ENCODE measurements at regions not wholly inside any gene's neighbourhood (a gene's known extent, or its start where the extent isn't known, plus 50 kb on each side); places are given as distances from the start of the nearest gene placed in this dataset.
"Not testable (repeated sequence)": the region's sequence is repeated elsewhere in the genome, so short reads cannot be mapped to it uniquely, and the experiment has no call there.

DNA sequence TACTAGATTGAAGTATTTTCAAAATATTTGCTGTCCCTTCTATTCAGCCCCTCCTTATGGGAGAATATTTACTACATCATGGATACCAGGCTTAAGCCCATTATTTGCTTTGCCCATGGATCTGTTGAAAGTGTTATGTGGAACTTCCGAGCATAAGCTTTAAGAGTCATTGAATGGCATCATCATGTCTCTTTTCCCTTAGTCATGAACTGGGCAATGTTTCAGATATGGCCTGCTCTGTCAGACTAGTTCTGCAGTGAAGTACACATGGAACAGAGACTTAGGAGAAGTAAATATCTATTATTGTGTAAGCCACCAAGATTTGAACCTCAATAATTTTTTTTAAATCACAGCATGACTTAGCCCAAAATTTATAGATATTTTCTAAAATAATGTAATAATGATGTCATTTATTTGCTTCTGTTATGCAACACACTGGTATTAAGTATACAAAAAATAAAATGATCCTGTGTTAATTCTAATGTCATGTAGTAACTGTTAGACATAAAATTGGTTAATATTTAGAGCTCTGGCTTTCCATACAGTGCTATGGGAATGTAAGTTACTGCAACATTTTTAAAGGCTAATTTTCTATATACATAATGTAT is 1097.3 kb downstream of the SLC16A7 start:
- DNase-seq (ENCODE audit: low spot score): no peak
- in situ Hi-C loops (cut with HindIII; ENCODE audit: low sequenced_read_pairs): no loop called here

DNA sequence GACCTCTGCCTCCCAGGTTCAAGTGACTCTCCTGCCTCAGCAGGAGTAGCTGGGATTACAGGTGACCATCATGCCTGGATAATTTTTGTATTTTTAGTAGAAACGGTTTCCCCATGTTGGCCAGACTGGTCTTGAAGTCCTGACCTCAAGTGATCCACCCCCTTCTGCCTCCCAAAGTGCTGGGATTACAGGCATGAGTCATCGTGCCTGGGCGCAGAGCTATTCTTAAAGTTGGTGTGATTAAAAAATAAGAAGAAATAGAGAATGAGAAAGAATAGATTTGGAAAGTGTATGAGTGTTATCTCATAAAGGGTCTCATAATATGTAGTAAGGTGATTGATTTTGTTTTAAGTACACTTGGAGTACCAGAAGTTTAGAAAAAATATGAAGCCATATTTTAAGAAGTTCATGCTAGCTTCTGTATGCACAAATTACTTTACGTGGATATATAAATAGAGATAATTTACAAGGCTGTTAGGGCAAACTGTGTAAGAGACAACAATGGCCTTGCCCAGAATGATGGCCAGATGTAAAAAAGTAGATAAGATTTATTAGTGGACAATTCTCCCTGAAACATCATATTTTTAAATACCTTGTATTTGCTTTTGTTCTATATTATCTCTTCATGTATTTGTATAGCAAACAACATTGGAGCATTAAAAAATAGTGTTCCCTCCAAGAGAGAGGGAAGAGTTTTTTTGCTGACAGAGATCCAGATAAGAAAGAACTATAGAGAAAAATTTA is 1108.5 kb downstream of the SLC16A7 start:
- DNase-seq (ENCODE audit: low spot score): no peak
- in situ Hi-C loops (cut with HindIII; ENCODE audit: low sequenced_read_pairs): no loop called here

DNA sequence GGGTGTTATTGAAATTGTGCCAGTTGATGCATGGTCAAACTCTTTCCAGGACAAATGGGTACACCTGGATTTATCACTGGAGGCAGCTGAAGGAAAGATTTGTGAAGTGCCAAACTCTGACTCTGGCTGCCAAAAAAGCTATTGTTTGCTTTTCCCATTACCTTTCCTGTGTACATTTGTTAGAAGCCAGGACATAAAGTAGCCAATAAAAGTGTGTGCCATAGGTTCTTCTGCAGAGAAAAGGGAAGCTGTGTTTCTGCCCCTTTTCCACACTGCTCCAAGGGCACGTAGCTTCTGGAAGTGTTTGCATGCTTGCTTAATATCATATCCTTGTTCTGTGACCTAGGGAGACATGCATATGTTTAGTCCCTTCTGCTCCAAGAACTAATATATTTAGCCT is 1114.4 kb downstream of the SLC16A7 start:
- in situ Hi-C loops (cut with HindIII; ENCODE audit: low sequenced_read_pairs): no loop called here
- no peak for DNase-seq (ENCODE audit: low spot score)

DNA sequence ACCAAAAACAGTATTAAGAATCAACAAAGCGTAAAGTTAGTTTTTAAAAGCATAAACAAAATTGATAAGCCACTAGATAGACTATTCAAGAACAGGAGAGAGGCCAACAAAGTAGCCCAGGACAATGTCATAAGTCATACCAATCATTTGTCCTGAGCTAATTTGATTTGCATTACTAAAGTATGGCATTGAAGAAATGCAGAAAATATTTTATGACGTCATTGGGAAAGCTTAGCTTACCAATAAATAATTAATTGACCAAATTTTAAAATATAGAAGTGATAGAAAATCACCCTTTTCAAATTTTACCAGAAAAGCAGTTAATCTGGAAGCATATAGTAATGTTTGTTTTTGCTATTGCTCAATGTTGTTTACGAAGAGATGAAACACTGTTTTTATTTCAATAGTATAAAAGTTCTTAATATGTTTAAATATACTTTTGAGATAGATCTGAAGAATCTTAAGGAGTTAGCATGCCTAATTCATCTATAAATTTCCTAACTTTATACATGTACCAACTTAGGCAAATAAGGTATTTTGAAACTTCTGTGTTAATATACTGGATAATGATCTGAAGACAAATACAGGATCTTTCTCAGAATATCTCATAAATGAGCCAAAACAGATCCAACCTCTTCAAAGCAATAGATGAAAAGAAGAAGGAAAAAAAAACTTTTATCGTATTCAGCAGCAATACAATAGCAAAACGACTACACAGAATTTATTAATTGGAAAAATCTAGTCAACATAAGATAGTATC is 1118.5 kb downstream of the SLC16A7 start:
- in situ Hi-C loops (cut with HindIII; ENCODE audit: low sequenced_read_pairs): no loop called here
- DNase-seq (ENCODE audit: low spot score): no peak

DNA sequence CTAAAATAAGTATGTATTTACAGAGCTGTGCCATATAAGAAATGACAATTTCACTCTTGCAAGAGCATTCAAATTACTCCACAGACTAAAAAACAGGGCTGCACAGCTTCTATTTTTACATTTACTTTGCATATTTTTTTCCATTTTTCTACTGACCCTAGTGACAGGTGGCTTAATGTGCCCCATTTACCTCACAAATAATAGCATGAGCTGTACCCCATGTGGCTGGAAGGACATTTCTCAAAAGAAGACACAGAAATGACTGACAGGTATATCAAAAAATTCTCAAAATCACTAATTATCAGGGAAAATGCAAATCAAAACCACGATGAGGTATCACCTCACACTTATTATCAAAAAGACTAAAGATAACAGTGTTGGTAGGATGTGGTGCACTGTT is 1128.6 kb downstream of the SLC16A7 start:
- DNase-seq (ENCODE audit: low spot score): no peak
- in situ Hi-C loops (cut with HindIII; ENCODE audit: low sequenced_read_pairs): no loop called here

DNA sequence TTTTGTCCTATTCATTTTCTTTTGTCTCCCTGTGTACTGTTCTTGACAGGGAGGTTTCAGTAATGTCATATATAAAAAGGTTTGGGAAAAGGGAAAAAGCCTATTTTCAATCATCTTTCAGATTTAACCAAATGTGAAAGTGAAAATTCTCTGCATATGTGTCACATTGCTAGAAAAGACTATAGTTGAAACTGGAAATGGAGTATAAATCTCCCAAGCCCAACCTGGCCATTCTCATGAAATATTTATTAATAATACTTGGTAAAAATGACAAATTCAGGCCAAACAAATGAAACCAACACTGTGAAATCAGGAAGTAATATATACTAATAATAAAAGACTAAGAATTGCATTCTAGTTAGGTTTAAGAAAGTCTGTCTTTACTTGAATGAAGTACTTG is 1129.2 kb downstream of the SLC16A7 start:
- DNase-seq (ENCODE audit: low spot score): no peak
- in situ Hi-C loops (cut with HindIII; ENCODE audit: low sequenced_read_pairs): no loop called here

DNA sequence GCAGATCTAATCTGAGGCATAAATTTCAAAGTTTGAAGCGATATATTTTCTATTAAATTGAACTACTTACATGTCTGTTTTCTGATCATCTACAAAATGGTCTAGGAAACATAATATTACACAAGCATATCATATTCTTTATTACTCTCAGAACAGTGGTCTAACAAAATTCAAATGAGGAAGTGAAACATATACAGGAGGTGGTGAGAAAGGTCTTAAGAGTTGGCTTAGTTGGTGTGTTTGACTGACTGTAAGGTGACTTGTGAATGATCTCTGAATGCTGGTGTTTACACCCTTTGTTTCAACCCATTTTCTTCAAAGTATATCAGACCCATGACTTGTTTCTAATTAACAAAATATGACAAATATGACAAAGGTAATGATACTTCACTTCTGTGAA is 1156.8 kb downstream of the SLC16A7 start:
- in situ Hi-C loops (cut with HindIII; ENCODE audit: low sequenced_read_pairs): no loop called here
- DNase-seq (ENCODE audit: low spot score): no peak

DNA sequence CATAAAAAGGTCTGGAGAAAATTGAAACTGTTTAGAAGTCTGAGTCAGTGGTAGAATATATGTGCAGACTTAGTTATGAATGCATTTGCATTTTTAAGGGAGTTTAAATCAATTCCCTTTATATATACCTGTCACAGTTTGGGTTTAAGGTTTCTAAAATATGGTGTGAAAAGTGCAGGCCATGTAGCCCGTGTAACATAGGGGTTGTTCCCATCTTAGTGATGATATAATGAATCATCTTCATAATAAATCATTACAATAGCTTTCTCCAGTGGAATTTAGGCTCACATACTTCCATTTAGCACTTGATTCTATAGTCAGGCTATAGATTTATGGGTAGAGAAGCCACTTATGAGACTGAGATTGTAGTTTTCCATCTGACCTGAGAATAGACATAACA is 1162.4 kb downstream of the SLC16A7 start:
- in situ Hi-C loops (cut with HindIII; ENCODE audit: low sequenced_read_pairs): no loop called here

DNA sequence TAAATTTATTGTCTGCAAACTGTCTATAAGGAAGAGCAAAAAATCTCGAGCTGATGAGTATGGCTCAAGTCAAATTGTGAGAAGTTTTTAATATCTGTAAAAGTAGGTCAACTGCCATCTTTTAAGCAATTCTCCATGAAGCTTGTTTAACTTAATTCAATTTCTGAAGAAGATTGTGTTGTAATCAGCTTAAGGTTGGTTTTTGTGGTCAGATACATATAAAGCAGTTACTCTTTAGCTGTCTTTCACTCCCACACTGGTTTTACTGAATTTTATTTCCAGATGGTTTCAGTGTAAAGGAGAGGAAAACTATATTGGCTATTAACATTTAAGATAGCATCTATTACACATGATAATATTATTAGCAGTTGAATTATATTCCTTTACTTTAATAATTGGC is 1165.1 kb downstream of the SLC16A7 start:
- in situ Hi-C loops (cut with HindIII; ENCODE audit: low sequenced_read_pairs): no loop called here
- no peak for DNase-seq (ENCODE audit: low spot score)

More for the DNA sequence above, 1162.4 kb downstream of the SLC16A7 start:
- no peak for DNase-seq (ENCODE audit: low spot score)

DNA sequence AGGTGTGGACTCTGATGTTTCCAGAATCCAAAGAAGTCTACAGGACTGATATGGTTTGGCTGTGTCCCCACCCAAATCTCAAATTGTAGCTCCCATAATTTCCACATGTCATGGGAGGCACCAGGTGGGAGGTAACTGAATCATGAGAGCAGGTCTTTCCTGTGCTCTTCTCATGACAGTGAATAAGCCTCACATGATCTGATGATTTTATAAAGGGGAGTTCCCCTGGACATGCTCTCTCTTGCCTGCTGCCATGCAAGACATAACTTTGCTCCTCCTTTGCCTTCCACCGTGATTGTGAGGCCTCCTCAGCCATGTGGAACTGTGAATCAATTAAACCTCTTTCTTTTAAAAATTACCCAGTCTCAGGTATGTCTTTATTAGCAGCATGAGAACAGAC is 1205.3 kb downstream of the SLC16A7 start:
- DNase-seq (ENCODE audit: low spot score); in situ Hi-C loops (cut with HindIII; ENCODE audit: low sequenced_read_pairs): not testable (repeated sequence)

DNA sequence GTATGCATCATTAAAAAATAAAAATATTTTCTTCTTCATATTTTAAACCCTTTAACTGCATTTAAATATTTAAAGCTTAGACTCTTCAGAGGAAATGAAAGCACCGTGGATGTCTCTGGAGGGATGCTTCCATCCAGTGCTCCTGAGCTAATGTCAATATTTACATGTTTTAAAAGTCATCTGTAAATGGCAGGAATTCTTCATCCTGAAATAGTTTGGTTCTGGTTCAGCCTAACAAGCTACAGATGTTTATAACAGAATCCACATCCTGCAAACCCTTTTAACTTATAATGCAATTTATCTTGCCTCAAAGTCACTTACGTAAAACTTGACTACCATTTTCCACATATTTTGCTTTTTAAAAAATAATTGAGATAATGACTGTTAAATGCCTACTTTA is 1207.3 kb downstream of the SLC16A7 start:
- no peak for DNase-seq (ENCODE audit: low spot score)
- in situ Hi-C loops (cut with HindIII; ENCODE audit: low sequenced_read_pairs): no loop called here

DNA sequence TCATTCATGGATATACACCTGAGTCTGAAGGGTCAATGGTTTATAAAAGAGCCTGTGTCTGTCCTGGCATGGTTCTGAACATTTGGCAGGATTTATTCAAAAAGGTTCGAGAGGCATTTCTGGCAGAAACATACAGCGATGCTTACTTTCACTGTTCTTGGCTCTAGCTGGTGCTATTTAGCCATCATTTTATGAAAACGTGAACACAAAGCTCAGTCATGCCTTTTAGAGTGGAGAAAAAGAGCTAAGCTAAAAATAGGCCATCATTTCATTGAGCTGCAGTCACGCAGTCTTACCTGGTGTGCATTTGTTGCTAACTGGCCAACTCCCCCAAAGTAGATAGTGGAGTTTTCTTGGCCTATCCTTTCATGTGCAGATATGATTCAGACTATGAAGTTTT is 1209.5 kb downstream of the SLC16A7 start:
- in situ Hi-C loops (cut with HindIII; ENCODE audit: low sequenced_read_pairs): no loop called here
- no peak for DNase-seq (ENCODE audit: low spot score)

DNA sequence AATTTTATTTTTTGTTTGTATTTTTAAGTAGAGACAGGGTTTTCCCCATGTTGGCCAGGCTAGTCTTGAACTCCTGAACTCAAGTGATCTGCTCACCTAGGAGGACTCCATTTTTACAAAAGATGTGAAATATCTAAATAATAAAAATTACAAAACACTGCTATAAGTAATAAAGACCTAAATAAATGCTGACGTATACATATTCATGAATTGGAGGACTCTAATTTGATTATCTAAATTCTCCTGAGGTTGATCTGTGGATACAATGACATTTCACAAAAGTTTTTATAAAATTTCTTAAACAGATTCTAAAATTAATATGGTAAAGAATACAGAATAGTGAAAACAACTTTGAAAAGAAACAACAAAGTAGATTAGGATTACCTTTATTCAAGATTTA is 1224.0 kb downstream of the SLC16A7 start:
- in situ Hi-C loops (cut with HindIII; ENCODE audit: low sequenced_read_pairs): no loop called here
- no peak for DNase-seq (ENCODE audit: low spot score)

DNA sequence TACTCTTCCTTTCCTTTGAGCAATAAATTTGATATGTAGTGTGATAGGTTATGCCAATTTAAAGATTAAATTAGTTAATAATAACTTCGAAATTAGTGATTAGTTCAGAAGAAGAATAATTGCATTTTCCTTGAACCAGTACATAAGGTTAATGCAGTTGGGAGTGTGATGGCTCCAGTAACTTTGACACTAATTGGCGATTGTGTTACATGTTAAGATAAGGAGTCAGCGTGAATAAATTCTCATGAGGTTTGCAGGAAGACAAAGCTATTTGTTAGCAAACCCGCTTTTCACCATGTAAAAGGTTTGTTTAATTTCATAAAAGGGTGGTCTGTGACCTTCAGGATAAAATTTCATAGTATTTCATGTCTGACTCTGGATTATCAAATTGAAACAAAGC is 1226.8 kb downstream of the SLC16A7 start:
- in situ Hi-C loops (cut with HindIII; ENCODE audit: low sequenced_read_pairs): no loop called here

DNA sequence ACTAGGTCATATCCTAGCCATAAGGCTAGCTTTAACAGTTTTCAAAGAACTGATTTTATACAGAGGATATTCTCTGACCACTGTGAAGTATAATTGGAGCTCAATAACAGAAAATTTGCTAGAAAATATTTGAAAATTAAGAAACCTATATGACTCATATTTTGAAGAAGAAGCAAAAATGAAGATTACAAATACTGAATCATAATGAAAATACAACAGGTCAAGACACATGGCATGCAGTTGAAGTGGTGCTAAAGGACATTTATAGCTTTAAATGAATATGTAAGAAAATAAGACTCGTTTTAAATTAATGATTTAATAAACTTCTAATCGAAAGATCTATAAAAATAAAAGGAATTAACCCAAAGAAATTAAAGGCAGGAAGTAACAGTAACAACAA is 1234.6 kb downstream of the SLC16A7 start:
- DNase-seq (ENCODE audit: low spot score): no peak
- in situ Hi-C loops (cut with HindIII; ENCODE audit: low sequenced_read_pairs): no loop called here

More for the DNA sequence above, 1226.8 kb downstream of the SLC16A7 start:
- DNase-seq (ENCODE audit: low spot score): no peak

DNA sequence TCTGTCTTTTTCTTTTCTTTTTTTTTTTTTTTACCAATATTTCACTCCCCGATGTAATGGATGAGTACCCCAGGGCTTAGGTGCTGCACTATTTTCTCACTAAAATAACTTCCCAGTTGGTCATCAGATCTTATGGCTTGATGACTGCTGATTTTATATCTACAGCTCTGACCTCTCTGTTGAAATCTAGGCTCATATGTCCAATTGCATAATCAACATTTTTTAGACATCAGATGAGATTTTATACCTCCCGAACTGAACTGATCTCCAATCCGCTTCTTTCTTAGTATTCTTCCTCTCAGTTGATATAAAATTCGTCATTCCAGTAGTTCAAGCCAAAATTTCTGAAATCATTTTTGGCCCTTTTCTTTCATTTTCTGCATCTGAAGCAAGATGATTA is 1236.5 kb downstream of the SLC16A7 start:
- in situ Hi-C loops (cut with HindIII; ENCODE audit: low sequenced_read_pairs): no loop called here
- no peak for DNase-seq (ENCODE audit: low spot score)

DNA sequence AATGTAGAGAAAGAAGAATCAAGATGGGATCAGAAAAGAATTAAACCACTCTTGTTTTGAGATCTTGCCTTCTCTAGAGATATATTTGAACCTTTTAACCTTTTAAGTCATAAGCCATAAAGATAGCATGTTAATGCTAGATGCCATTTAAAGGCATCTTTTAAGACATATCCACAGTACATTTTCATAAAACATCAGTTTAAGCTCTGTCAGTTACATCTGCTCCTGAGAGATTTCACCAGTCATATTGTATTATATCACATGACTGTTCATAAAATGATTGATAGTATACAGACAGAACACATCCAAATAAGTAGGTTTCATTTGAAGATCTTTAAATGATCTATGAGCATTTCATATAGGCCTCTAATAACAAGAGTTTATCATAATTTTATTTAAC is 1238.5 kb downstream of the SLC16A7 start:
- no peak for DNase-seq (ENCODE audit: low spot score)
- in situ Hi-C loops (cut with HindIII; ENCODE audit: low sequenced_read_pairs): no loop called here

DNA sequence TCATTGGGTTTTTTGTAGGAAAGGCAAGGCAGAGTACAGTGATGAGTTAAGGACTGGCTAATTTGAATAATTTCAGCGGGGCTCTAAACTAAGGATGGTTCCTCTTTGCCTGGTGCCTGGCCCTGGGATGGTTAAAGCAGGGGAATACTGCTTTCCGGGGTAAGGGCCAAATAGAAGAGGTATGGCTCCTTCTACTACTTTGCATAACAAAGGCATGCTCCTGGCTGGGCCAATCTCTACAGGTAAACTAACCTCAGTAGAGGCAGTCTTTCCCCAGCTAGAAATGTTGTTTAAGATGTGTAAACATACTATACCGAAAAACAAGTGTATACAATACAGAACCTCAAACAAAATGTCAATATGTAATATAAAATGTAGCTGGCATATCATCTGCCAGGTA is 1239.0 kb downstream of the SLC16A7 start:
- DNase-seq (ENCODE audit: low spot score): no peak
- in situ Hi-C loops (cut with HindIII; ENCODE audit: low sequenced_read_pairs): no loop called here

DNA sequence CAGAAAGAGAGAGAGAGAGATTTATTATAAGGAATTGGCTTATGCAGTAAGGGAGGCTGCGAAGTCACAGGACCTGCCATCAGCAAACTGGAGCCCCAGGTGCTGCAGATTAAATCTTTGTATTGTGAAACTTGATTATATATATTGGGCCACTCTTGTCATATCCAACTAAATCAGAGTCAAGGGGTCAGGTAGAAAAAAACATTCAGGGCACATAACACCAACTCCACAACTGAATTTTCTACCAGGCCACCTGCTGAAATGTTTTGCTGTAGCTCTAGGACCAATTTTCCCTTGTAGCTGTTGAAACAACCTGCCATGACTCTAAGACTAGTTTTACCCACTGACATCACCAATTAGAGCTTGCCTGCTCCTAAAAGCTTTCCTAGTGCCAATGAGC is 1240.8 kb downstream of the SLC16A7 start:
- in situ Hi-C loops (cut with HindIII; ENCODE audit: low sequenced_read_pairs): no loop called here

DNA sequence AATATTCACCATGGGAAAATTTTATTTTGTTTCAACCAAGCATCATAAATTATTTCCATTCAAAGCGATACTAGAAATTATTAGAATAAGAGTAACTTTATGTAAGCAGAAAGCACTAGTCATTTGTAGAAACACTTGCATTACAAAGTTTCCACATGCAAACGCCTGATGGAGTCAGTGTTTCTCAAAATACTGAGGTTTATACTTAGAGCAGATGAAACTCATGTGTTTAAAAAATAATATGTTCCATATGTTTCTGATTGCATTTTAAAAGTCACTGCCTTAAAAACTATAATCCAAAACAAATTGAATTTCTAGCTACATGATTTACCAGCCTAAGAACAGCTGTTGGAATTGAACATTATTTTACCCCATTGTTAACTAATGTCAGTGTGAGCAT is 1246.4 kb downstream of the SLC16A7 start:
- DNase-seq (ENCODE audit: low spot score): no peak
- in situ Hi-C loops (cut with HindIII; ENCODE audit: low sequenced_read_pairs): no loop called here

More for the DNA sequence above, 1240.8 kb downstream of the SLC16A7 start:
- DNase-seq (ENCODE audit: low spot score): no peak

Data from G401 (cell line).